Brain pericyte (primary cell): ENCODE measurements at regions not wholly inside any gene's neighbourhood (a gene's known extent, or its start where the extent isn't known, plus 50 kb on each side); places are given as distances from the start of the nearest gene placed in this dataset.
"Not testable (repeated sequence)": the region's sequence is repeated elsewhere in the genome, so short reads cannot be mapped to it uniquely, and the experiment has no call there.

Source experiments
- DNase-seq: peaks from one replicate; pipeline ENCODE4 v3.0.0-alpha.2; 2012; ENCODE audit warnings: low read depth, low spot score

DNA sequence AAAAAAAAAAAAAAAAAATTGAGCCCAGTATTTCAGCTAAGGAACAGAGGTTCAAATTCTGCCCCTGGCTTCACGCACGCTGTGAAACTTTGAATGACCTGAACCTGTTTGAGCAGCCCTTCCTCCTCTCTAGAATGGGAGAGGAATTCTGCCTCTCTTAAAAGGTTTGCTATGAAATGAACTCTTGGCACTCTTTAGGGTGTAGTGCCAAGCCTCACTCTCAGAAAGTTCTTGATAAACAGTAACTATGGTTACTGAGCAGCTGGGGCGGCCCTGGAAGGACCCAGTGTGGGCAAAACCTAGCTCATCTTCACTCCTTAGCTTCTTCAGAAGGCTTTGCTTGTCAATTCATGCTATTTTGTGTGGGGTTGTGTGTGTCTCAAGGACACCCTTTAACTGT lies 73.7 kb downstream of the GEMIN8 start:
- DNase-seq = no peak

DNA sequence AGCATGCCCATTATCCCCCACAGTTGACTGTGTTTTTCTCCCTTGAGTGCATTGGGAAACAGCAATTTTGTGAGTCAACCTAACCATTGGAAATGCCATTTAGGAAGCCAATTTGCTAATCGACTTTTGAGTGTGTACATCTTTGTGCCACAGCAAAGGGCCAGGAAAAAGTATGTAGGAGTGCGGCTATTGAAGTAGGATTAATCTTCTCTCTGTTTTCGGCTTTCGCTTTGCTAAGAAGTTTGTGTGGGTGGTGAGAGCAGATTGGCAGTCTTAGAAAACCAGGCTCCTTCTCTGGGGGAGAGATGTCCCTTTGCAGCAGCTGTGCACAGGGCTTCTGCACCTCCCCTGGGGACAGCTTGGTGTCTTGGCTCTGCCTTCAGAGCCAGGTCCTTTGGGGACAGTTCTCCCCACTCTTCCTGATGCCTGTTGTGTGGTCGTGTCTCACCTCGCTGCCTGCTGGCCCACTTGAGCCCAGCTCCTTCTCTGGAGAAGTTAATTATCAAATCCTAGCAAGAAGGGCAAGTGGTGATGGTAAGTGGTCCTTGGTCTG lies 74.5 kb downstream of the GEMIN8 start:
- no peak for DNase-seq

- no peak for DNase-seq
These were observed 77.1 kb downstream of the GEMIN8 start for GRCh38 chrX:13952581-13952980.

DNA sequence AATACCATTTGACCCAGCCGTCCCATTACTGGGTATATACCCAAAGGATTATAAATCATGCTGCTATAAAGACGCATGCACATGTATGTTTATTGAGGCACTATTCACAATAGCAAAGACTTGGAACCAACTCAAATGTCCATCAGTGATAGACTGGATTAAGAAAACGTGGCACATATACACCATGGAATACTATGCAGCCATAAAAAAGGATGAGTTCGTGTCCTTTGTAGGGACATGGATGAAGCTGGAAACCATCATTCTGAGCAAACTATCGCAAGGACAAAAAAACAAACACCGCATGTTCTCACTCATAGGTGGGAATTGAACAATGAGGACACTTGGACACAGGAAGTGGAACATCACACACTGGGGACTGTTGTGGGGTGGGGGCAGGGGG lies 83.5 kb downstream of the GEMIN8 start:
- not testable (repeated sequence) for DNase-seq

DNA sequence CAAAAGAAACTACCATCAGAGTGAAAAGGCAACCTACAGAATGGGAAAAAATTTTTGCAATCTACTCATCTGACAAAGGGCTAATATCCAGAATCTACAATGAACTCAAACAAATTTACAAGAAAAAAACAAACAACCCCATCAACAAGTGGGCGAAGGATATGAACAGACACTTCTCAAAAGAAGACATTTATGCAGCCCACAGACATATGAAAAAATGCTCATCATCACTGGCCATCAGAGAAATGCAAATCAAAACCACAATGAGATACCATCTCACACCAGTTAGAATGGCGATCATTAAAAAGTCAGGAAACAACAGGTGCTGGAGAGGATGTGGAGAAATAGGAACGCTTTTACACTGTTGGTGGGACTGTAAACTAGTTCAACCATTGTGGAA lies 83.9 kb downstream of the GEMIN8 start:
- DNase-seq = not testable (repeated sequence)

GRCh38 chrX:13940671-13941070 lies 89.0 kb downstream of the GEMIN8 start:
- no peak for DNase-seq

DNA sequence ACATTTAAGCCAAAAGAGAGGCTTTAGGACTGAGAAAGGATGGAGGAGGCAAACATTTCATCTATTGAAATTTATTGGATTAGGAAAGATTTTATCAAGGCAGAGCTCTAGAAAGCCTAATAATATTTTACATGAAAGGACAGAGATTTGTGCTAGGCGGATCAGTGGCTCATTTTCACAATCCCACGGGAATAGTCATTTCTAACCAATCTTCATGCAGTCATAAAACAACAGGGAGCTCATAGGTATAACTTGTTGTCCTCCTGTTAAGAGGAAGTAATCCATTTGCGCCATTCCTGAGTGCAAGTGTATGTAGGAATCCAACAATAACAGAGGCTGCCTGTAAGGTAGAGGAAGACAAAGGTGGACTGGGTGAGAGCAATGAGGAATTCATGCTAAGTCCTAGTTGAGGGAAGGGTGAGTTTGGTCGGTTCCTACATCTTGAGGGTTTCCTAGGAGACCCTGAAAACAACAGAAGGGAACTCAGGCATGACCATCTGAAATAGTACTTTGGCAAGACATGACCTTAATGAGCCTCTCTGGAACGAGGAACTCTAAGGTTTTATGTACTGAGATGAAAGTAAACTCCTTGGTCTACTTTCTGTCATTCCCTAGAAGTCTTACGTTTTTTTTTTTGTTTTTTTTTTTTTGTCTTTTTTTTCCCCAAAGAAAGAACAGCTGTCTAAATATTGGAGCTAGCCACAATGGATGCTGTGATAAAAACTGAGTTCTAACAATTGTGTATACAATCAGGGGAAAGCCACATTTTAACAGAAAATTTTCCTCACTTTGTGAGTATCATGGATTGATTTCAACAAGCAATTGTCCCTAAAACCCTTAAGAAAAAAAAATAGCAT lies 89.7 kb downstream of the GEMIN8 start:
- no peak for DNase-seq

DNA sequence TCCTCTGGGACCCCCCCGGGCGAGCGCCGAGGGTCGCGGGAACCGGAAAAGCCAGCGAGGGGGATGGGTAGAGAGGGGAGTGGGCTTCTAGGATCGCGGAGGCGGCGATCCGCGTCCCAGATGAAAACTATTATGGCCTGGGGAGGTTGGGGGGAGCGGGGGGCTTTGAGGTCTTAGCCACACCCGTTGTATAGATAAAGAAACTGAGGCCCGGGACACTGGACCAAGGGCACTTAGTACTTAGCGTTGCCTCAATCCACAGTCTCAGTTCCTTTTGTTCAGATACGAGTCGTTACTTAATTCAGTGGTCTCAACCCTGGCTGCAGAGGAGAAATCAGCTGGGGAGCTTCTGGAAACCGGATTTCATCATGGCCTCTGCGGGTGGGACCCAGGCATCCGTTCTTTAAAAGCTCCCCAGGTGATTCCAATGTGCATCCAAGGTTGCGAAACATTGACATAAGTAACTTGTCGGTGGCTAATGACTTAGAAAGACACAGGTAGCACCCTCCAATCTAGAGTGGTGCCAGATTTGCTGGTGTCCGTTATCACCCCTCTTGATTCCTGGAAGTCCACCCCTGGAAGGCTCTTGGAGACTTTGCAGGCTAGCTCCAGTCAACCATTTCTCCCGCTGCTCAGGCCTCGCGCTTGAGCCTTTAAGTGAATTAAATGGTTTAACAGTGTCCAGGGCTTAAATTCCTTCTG lies 90.7 kb downstream of the GEMIN8 start:
- DNase-seq = no peak

DNA sequence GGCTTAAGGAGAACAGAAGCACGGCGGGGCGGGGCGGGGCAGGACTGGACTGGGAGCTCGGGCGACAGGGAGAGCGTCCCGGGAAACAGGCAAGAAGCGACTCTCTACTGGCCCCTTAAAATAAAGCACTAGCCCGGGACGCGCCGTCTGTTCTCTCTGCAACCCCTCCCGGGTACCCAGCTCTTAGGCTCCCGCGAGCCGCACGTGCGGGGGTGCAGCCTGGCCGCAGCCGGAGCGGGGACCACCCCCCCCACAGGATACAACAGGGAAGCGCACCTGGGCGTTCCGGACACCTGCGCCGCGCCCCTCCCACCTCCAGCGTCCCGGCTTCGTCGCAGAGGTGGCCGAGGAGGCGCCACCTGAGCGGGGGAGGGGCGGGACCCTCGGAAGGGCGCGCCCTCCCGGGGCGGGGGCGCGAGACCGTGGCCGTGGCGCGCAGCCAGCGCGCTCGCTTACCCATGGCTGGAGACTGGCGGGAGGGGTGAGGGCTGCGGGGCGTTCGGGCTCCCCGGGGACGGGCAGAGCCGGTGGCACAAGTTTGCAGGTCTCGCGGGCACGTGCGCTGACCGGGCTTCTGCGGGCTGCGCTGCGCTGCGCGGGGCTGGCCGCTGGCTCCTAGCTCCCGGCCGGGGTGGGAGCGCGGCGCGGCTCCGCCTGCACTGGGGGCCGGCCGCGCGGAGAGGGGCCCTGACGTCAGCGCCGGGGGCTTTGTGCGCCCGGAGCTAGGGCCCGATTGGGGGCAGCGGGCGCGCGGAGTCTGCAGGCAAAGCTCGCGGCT lies 91.5 kb downstream of the GEMIN8 start:
- DNase-seq = no peak

- no peak for DNase-seq
These were observed 92.2 kb downstream of the GEMIN8 start for GRCh38 chrX:13937370-13938050.

- DNase-seq = no peak
These were observed 93.0 kb downstream of the GEMIN8 start for GRCh38 chrX:13936521-13937225.

GRCh38 chrX:13934731-13935130 lies 95.0 kb downstream of the GEMIN8 start:
- DNase-seq = no peak

DNA sequence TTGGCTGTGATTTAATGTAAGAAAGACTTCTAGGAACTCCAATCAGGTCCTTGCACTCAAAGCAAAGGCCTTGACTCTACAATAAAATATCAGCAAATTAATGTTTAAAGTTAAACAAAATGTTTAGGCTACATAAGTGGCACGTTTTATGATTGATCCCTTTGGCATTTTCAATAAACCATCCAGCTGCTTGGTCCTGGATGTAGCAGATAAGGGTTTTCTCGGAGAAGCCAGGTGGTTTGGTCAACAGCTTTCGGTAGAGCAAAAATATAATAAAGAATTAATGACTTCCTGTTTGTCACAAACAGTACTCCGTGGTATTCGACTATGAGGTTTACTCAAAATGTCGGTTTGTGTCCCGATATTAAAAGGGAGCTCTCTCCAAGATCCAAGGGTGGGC lies 95.8 kb downstream of the GEMIN8 start:
- no peak for DNase-seq

DNA sequence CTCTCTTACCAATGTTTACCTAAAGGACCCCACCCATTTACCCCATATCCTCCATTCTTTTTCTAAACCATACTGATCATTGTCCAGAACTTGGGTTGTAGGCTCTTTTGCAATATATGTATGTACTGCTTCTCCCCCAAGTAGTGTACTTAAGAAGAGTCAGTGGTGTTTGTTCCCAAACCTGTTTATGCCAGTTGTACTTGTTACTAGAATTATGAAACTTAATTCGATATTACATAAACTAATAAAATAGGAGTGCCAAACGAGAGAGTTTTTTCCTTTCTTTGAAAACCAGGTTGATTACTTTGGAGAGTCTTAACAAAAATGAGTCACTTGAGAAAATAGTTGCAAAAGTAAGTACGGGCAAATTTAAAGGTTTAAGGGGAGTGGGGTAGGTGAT lies 96.3 kb downstream of the GEMIN8 start:
- DNase-seq = no peak

GRCh38 chrX:13932416-13932815 lies 97.3 kb downstream of the GEMIN8 start:
- DNase-seq = no peak

- DNase-seq = no peak
These were observed 102.5 kb downstream of the GEMIN8 start for GRCh38 chrX:13927175-13927574.

DNA sequence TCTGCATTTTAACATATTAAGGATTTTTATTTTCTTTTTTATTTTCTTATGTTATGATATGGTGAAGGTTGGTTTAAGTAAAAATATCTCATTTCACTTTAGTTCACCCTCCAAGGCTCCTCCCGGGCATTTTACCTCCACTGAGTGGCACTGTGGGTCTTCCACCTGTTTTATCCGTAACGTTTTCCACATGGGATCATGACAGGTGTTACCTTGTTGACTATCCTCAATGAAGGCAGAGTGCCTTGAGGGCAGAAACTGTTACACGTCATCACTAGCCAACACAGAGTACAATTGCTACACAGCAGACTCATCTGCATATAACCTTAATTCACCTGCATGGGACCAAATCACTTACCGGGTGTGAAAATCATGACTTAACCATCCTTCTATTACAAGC lies 105.8 kb downstream of the GEMIN8 start:
- DNase-seq = no peak

- DNase-seq = no peak
These were observed 106.4 kb upstream of the GPM6B start for GRCh38 chrX:13923289-13923688.

- DNase-seq = no peak
These were observed 100.6 kb upstream of the GPM6B start for GRCh38 chrX:13917507-13917906.

DNA sequence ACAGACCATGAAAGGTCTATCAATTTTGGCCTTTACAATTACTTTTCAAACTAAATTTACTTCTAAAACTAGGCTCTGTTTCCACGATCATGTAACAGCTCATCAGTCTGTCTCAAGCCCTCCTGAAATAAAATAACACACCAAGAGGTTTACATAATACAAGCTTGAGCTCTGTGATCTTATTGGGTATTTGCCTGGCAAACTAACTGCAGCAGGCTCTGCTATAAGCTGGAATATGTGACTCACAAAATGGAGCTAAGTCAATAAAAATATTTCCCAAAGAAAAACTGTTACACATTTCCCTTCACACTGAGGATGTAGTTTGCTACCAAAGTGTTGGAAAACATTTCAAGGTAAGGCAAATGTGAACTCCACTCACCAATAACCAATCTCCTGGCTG lies 94.7 kb upstream of the GPM6B start:
- DNase-seq = no peak

DNA sequence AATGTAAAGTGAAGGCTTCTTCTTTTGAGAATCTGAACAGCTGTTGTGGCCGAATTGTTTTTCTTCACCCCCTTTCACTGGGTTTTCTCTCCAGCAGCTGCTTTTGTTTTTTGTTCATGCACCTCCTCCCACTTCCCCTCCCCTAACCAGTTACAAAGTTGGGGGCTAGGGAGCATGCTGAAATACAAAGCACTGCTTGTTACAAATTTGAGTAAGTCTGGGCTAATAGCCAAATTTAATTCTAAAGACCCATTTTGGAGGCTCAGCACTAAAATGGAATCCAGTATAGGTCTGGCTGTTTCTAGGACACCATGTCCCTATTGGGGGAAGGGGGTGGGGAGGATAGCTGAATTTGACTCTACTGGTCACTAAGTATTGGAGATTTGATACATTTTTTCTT lies 89.2 kb upstream of the GPM6B start:
- DNase-seq = no peak
